ENCODE measurements at regions not wholly inside any gene's neighbourhood (a gene's known extent, or its start where the extent isn't known, plus 50 kb on each side); places are given as distances from the start of the nearest gene placed in this dataset.

DNA sequence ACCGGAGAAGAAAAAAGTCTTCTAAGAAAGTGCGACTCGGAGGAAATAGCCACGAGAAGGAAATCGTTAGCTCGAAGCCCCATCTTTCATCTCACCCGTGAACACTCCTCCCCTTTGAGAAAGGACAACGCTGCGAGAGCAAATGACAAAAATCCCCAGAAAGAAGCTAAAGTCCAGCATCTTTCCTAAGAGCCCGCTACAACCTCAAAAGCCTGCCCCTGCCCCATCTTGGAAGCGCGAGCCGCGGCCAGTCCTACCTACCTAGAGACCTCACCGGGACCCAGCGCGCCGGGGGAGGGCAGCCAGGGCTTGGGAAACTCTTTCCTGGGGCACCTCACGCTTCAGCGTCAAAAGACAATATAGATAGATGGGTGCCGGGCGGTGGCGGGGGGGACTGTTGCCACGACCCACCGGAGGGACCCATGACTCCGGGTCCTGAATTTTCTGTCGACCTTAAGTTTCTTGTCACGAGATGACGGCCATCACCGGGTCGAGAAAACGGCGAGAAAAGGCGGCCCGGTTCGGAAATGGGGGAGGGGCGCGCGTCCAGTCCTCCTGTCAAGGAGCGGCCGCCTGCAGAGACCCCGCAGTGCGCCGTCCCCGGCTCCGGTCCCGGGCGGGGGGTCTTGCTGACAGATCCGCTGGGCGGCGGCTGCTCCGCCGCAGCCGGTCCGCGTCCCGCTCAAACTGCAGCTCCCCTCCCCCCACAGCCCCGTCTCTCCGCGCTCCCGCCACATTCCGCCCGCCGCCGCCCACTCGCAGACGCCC lies 65.9 kb downstream of the KCNRG start:
- Histone ChIP-seq H3K36me3 (ENCODE audit: insufficient read depth, low read length) (no peaks in the 10 kb centered on the region), H3K4me1 (ENCODE audit: insufficient read depth, low read length) (peaks cover 29% of the 10 kb centered on the region), H3K27ac (ENCODE audit: low read depth, low read length) (peak overlapping the region; percentile 93), H3K27me3 (ENCODE audit: insufficient read depth, low read length) (peaks cover 18% of the 10 kb centered on the region), H3K4me3 (ENCODE audit: low read length) (peak overlapping the region; percentile 79), H3K9ac (ENCODE audit: low read depth, low read length) (peak overlapping the region; percentile 90), H3K9me3 (ENCODE audit: insufficient read depth, low read depth, low read length) (no peaks in the 10 kb centered on the region)
- WGBS, result under 1% methylated on average over 67 of the region's 67 CpGs

DNA sequence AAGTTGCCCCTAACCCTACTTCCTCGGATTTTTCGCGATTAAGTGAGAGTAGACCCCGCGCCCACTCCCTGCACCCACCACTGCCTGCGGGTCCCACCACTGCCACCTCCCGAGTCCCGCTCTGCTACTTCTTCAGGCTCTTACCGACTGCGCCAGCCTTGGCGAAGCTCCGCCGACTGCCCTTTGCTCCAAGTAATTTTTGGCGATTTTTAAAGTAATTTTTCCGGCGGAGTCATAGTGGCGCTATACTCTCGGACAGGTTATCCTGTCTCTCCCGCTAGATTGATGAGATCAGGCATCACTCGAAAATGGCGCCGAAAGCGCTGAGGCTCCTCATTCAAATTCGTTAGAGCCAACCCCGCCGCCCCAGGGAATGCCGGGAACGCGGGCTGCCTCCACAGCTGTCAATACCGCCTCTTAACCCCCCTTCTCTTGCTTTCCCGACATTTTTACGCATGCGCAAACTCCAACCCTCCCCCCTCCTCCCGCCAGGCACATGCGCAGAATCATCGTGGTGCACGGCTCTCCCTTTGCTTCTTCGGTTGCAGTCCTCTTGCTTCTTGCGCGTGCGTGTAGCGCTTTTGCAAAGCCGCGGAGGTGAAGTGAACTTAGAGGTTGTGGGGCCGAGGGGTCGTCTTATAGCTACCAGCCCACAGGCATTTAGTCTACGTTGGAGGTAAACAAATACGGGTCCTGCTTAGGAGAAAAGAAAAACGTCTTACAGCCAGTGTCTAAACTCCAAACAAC lies 66.6 kb downstream of the KCNRG start:
- WGBS, result under 1% methylated on average over 49 of the region's 49 CpGs
- Histone ChIP-seq H3K27me3 (ENCODE audit: insufficient read depth, low read length) (peaks cover 18% of the 10 kb centered on the region), H3K27ac (ENCODE audit: low read depth, low read length) (peak overlapping the region; percentile 93), H3K9me3 (ENCODE audit: insufficient read depth, low read depth, low read length) (no peaks in the 10 kb centered on the region), H3K4me3 (ENCODE audit: low read length) (peak overlapping the region; percentile 79), H3K4me1 (ENCODE audit: insufficient read depth, low read length) (peaks cover 29% of the 10 kb centered on the region), H3K9ac (ENCODE audit: low read depth, low read length) (peak overlapping the region; percentile 90), H3K36me3 (ENCODE audit: insufficient read depth, low read length) (no peaks in the 10 kb centered on the region)

DNA sequence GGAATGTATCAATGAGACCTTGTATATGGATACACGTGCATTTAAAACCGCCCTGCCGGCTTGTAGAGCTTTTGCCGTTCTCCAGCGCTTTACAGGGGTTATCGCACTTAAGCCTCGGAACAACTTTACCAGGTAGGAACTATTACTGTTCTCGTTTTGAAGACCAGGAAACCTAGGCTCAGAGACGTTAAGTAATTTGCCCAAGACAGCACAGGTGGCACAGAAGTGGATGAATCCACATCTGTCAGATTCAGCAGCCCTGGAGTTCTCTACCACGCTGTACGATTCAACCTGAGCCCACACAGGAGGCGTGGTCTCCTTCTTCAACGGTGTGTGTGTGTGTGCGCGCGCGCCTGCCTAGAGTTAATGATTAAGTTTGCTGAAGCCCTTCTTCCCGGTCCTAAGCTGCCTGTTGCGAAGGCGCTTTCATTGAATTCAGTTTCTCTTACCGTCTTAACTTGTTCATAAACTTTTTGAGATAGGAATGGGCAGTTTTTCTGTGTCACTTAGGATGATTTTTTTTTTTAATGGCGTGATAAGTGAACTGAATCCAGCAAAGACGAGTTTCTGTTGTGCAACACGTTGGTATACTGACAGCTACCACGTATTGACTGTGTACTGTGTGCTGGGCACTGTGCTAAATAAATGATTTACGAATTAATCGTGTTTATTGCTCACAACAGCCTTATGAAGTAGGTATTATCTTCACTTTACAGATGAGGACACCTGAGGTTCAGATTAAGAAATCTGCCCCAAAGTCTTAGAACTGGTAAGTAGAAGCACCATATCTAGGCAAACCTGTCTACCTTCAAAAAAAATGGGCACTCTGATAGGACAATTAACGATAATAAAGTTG lies 67.4 kb downstream of the KCNRG start:
- no peaks in the 10 kb centered on the region for H3K36me3 ChIP-seq (ENCODE audit: insufficient read depth, low read length)
- peaks cover 27% of the 10 kb centered on the region for H3K4me1 ChIP-seq (ENCODE audit: insufficient read depth, low read length)
- H3K9me3 ChIP-seq (ENCODE audit: insufficient read depth, low read depth, low read length), result no peaks in the 10 kb centered on the region
- H3K27ac ChIP-seq (ENCODE audit: low read depth, low read length), result peak overlapping the region; percentile 72; the same call in 1 of the 2 replicates
- peaks cover 18% of the 10 kb centered on the region for H3K27me3 ChIP-seq (ENCODE audit: insufficient read depth, low read length)
- H3K4me3 ChIP-seq (ENCODE audit: low read length), result peak overlapping the region; percentile 79
- 4% methylated on average over 26 of the region's 28 CpGs for WGBS
- peak overlapping the region; percentile 51 for H3K9ac ChIP-seq (ENCODE audit: low read depth, low read length)

DNA sequence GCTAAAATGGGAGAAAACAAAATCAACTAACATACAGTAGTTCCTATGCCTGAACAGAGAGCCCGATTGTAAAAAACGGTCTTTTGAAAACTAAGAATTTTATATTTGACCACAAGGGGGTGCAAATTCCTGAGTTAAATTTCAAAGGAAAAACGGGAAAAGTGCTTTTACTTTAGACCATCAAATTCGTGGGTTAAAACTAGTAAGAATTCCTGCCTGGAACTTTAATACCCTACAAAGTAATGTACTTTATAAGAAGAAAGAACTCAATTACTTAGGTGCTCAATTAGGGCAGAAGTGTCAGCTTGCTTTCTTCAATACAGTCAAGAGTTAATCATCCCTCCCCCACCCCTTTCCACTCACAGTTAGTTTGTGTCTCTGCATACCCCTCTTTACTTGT lies 69.8 kb downstream of the KCNRG start:
- 19% methylated on average over 4 of the region's 4 CpGs for WGBS
- H3K4me3 ChIP-seq (ENCODE audit: low read length), result no peak overlapping the region

DNA sequence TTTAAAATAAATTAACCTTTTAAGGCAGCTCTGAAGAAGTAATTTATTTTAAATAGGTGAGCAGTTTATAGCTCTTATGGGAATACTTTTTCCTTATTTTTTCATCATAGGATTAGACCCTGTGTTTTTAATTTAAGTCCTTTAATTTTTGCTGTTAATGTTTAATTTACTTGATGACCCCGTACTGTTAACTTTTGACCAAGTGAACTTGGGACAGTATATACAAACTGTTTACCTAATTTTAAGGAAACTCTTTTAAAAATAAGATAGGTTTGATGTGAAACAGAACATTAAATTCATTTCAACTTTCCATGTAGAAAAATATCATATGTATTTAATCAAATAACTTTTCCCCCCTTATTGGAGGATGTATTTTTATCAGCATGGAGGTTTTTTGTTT lies 74.4 kb downstream of the KCNRG start:
- 100% methylated on average over 1 of the region's 1 CpG for WGBS
- Histone ChIP-seq H3K9me3 (ENCODE audit: insufficient read depth, low read depth, low read length) (no peaks in the 10 kb centered on the region), H3K36me3 (ENCODE audit: insufficient read depth, low read length) (no peaks in the 10 kb centered on the region), H3K27ac (ENCODE audit: low read depth, low read length) (no peak overlapping the region), H3K4me3 (ENCODE audit: low read length) (no peak overlapping the region), H3K27me3 (ENCODE audit: insufficient read depth, low read length) (no peaks in the 10 kb centered on the region), H3K4me1 (ENCODE audit: insufficient read depth, low read length) (peaks cover 3% of the 10 kb centered on the region; the same call in 1 of the 2 replicates), H3K9ac (ENCODE audit: low read depth, low read length) (no peak overlapping the region)

More for the DNA sequence above, 69.8 kb downstream of the KCNRG start:
- H3K4me1 ChIP-seq (ENCODE audit: insufficient read depth, low read length), result peaks cover 3% of the 10 kb centered on the region; the same call in 1 of the 2 replicates
- H3K27me3 ChIP-seq (ENCODE audit: insufficient read depth, low read length), result peaks cover 3% of the 10 kb centered on the region
- no peak overlapping the region for H3K9ac ChIP-seq (ENCODE audit: low read depth, low read length)
- no peak overlapping the region for H3K27ac ChIP-seq (ENCODE audit: low read depth, low read length)
- no peaks in the 10 kb centered on the region for H3K36me3 ChIP-seq (ENCODE audit: insufficient read depth, low read length)
- H3K9me3 ChIP-seq (ENCODE audit: insufficient read depth, low read depth, low read length), result no peaks in the 10 kb centered on the region

DNA sequence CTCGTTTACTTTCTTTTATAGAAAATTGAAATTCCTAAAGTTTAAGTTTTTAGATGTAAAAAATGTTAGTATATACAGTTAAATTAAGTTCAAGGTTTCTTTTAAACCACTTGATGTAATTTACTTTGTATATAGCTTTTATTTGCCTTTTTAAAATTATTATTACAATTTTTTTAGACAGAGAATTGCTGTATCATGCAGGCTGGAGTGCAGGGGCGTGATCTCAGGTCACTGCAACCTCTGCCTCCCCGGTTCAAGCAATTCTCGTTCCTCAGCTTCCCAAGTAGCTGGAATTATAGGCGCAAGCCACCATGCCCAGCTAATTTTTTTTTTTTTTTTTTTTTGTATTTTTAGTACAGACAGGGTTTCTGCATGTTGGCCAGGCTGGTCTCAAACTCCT lies 75.0 kb downstream of the KCNRG start:
- 92% methylated on average over 4 of the region's 5 CpGs for WGBS
- Histone ChIP-seq H3K4me1 (ENCODE audit: insufficient read depth, low read length) (peaks cover 2% of the 10 kb centered on the region; the same call in 1 of the 2 replicates), H3K27me3 (ENCODE audit: insufficient read depth, low read length) (no peaks in the 10 kb centered on the region), H3K9ac (ENCODE audit: low read depth, low read length) (no peak overlapping the region), H3K9me3 (ENCODE audit: insufficient read depth, low read depth, low read length) (no peaks in the 10 kb centered on the region), H3K4me3 (ENCODE audit: low read length) (no peak overlapping the region), H3K27ac (ENCODE audit: low read depth, low read length) (no peak overlapping the region), H3K36me3 (ENCODE audit: insufficient read depth, low read length) (no peaks in the 10 kb centered on the region)

DNA sequence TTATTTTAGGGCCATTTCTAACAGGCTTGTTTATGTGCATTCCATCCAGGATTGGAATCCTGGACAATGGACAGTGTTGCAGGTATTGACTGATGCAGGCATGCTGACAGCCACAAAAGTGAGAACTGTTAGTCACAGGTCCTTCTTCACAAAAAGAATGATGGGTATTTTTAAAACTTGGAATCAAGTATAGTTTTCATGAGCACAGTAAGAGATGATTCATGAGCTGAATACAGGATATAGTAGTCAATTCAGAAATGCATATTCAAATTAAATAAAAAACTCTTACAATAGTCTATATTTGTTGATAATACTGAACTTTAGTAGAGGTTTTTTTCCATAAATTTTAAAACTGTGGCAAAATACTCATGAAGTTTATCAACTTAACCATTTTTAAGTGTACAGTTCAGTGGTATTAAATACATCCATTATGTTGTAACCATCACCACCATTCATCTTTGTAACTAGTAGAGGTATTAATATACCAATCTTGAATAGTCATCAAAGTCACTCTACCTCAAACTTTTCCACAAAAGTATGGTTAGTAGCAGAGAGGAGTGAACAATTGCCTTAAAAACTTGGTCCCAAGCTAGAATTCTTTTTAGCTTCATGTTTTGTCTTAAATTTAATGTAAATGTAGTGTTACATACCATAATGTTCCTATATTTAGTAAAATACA lies 79.5 kb downstream of the KCNRG start:
- no peak overlapping the region for H3K27ac ChIP-seq (ENCODE audit: low read depth, low read length)

DNA sequence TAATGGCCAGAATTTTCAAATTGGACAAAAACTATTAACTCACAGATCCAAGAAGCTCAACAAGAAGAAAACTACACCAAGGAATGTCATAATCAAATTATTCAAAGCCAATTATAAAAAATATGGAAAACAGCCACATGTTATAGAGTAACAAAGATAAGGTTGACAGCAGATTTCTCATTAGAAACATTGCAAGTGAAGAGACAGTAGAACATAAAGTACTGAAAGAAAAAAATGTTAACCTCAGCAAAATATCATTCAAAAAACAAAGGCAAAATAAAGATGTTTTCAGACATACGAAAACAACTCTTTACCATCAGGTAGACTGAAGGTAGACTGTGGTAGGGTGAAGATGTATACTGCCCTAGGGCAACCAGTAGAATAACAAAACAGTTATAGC lies 83.4 kb downstream of the KCNRG start:
- Histone ChIP-seq H3K27me3 (ENCODE audit: insufficient read depth, low read length) (no peaks in the 10 kb centered on the region), H3K4me3 (ENCODE audit: low read length) (no peak overlapping the region), H3K9me3 (ENCODE audit: insufficient read depth, low read depth, low read length) (peaks cover 7% of the 10 kb centered on the region; the same call in 1 of the 2 replicates), H3K36me3 (ENCODE audit: insufficient read depth, low read length) (peaks cover 4% of the 10 kb centered on the region; the same call in 1 of the 2 replicates), H3K9ac (ENCODE audit: low read depth, low read length) (no peak overlapping the region), H3K27ac (ENCODE audit: low read depth, low read length) (no peak overlapping the region), H3K4me1 (ENCODE audit: insufficient read depth, low read length) (no peaks in the 10 kb centered on the region)
- no CpG with 5 or more reads among the region's 1 CpG for WGBS

More for the DNA sequence above, 79.5 kb downstream of the KCNRG start:
- Histone ChIP-seq H3K36me3 (ENCODE audit: insufficient read depth, low read length) (peaks cover 4% of the 10 kb centered on the region; the same call in 1 of the 2 replicates), H3K4me3 (ENCODE audit: low read length) (no peak overlapping the region), H3K4me1 (ENCODE audit: insufficient read depth, low read length) (no peaks in the 10 kb centered on the region), H3K9ac (ENCODE audit: low read depth, low read length) (no peak overlapping the region), H3K9me3 (ENCODE audit: insufficient read depth, low read depth, low read length) (peaks cover 7% of the 10 kb centered on the region; the same call in 1 of the 2 replicates), H3K27me3 (ENCODE audit: insufficient read depth, low read length) (no peaks in the 10 kb centered on the region)

DNA sequence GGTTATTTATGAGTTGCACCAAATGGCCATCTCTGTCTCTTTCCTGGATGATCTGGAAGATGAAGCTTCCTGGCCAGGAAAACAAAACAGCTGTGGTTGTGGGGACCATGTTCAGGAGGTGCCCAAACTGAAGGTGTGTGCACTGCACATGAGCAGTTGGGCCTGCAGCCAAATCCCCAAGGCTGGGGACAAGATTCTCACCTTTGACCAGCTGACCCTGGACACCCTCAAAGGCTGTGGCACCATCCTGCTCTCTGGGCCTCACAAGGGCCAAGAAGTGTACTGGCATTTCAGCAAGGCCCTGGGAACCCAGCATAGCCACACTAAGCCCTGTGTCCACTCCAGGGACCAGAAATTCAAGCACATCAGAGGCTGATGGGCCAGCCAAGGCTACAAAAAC lies 84.2 kb downstream of the KCNRG start:
- H3K4me1 ChIP-seq (ENCODE audit: insufficient read depth, low read length), result peaks cover 3% of the 10 kb centered on the region; the same call in 1 of the 2 replicates
- no peaks in the 10 kb centered on the region for H3K27me3 ChIP-seq (ENCODE audit: insufficient read depth, low read length)
- H3K36me3 ChIP-seq (ENCODE audit: insufficient read depth, low read length), result peaks cover 4% of the 10 kb centered on the region; the same call in 1 of the 2 replicates
- H3K9me3 ChIP-seq (ENCODE audit: insufficient read depth, low read depth, low read length), result peaks cover 7% of the 10 kb centered on the region; the same call in 1 of the 2 replicates
- H3K9ac ChIP-seq (ENCODE audit: low read depth, low read length), result no peak overlapping the region
- H3K4me3 ChIP-seq (ENCODE audit: low read length), result no peak overlapping the region
- no peak overlapping the region for H3K27ac ChIP-seq (ENCODE audit: low read depth, low read length)

DNA sequence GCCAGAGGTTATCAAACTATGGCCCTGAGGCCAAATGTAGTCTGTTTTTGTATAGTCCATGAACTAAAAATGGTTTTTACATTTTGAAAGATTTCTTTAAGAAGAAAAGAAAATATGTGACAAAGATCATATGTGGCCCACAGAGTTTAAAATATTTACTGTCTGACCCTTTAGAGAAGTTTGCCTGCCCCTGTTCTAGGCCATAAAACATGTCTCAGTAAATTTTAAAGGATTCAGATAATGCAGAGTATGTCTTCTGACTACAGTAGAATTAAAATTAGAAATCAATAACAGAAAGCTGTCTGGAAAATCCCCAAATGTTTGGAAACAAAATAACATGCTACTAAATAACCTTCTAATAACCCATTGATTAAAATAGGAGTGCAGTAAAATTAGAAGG lies 86.3 kb downstream of the KCNRG start:
- Histone ChIP-seq H3K27me3 (ENCODE audit: insufficient read depth, low read length) (no peaks in the 10 kb centered on the region), H3K9me3 (ENCODE audit: insufficient read depth, low read depth, low read length) (peaks cover 7% of the 10 kb centered on the region; the same call in 1 of the 2 replicates), H3K27ac (ENCODE audit: low read depth, low read length) (no peak overlapping the region), H3K4me1 (ENCODE audit: insufficient read depth, low read length) (peaks cover 12% of the 10 kb centered on the region), H3K4me3 (ENCODE audit: low read length) (no peak overlapping the region), H3K9ac (ENCODE audit: low read depth, low read length) (no peak overlapping the region), H3K36me3 (ENCODE audit: insufficient read depth, low read length) (peaks cover 4% of the 10 kb centered on the region; the same call in 1 of the 2 replicates)
